ENCODE measurements at regions not wholly inside any gene's neighbourhood (a gene's known extent, or its start where the extent isn't known, plus 50 kb on each side); places are given as distances from the start of the nearest gene placed in this dataset.

- in situ Hi-C loops (cut with MboI; ENCODE audit: low sequenced_read_pairs): loop anchor here (25.0 kb wide), 1 partner anchor 986 kb away; no protein-coding TSS in a partner anchor
Measured at GRCh38 chr9:73023025-73023541, 70.2 kb upstream of the ALDH1A1 start.

DNA sequence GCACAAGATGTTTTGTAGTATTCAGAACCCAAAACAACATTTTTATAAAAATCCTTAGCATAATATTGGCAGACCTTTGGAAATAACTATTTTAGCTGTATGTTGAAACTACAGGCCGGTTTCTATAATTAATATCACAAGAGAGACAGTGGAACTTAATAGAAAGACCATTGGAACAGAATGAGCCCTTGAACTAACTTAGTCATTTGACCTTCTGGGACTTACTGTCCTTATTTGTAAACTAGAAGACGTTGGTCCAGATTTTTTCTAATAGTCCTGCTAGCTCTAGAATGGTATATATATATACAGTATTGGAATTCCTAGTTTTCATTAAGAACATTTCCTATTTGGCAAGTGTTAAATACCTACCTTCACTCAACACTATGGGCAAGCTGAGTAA, 69.5 kb upstream of the ALDH1A1 start:
- in situ Hi-C loops (cut with MboI; ENCODE audit: low sequenced_read_pairs): loop anchor here (25.0 kb wide), 1 partner anchor 985 kb away; no protein-coding TSS in a partner anchor

GRCh38 chr9:73020877-73021276, 68.0 kb upstream of the ALDH1A1 start:
- in situ Hi-C loops (cut with MboI; ENCODE audit: low sequenced_read_pairs): loop anchor here (25.0 kb wide), 1 partner anchor 984 kb away; no protein-coding TSS in a partner anchor

DNA sequence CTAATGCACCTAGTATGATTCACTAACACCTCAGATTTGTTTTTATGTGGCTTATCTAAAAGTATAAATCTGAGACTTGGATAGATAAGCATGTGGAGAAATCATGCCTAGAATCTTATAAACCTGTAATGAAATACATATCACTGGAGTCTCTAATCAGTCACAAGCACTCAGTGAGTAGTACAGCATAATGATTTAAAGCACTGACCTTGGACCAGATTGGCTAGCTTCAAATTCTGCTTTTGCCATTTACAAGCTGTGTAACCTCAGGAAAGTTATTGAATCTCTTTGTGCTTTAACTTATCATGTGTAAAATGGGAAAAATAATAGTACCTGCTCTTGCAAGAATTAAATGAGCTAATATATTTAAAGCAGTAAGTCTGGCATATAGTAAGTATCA, 61.2 kb upstream of the ALDH1A1 start:
- in situ Hi-C loops (cut with MboI; ENCODE audit: low sequenced_read_pairs): loop anchor here (25.0 kb wide), 1 partner anchor 977 kb away; no protein-coding TSS in a partner anchor

- in situ Hi-C loops (cut with MboI; ENCODE audit: low sequenced_read_pairs): loop anchor here (25.0 kb wide), 1 partner anchor 975 kb away; no protein-coding TSS in a partner anchor
Measured at GRCh38 chr9:73011956-73012355, 59.1 kb upstream of the ALDH1A1 start.

DNA sequence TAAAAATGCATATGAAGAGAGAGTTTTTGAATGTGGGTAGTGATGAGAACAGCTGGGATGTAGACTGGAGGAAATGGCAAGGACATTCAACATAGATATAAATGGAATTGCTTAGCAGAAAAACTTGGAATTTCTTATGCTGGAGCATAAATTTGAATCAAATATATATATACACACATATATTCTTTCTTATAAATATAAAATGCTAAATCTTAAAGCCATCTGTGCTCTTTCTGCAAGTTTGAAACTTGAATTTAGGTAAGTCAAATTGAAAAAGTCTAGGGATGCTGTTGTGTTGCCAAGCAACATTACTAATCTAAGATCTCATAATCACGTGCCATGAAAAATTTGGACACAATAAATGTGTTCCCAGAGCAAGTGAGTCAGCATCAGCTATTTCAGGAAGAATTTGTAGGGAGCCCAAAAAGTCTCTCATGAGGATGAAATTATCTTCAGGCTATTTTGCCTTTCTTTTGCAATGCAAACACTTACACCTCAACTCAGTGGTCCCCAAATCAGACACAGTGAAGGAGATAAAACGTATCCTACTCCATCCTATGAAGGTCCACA, 58.4 kb upstream of the ALDH1A1 start:
- in situ Hi-C loops (cut with MboI; ENCODE audit: low sequenced_read_pairs): loop anchor here (25.0 kb wide), 1 partner anchor 974 kb away; no protein-coding TSS in a partner anchor

DNA sequence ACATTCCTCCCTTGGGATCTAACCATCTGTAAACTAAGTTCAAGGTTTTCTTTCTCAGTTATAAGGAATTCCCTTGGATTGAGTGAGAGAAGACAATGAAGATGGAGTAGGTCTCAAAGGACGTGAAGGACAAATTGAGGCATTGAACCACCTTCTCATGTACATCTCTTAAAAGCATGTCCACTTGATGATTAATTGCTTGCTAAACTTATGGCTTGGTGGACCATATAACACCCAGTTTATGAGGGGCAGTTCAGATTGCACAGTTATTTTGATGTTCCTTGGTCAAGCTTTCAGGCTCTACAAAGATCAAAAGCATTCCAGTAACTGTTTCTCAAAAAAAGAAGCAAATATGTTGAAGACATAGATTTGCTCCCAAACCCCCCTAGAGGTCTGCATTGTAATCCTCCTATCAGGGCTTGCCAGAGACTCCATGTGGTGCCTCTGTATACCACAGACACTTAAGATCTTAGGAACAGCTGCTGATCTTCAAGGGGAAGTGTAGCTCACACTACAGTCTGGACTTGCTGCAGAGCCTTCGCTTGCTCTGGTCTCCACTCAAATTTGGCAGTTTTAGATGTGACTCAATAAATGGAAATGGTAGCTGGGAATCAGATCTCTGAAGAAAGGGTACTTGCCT, 56.9 kb upstream of the ALDH1A1 start:
- in situ Hi-C loops (cut with MboI; ENCODE audit: low sequenced_read_pairs): loop anchor here (25.0 kb wide), 1 partner anchor 972 kb away; no protein-coding TSS in a partner anchor

GRCh38 chr9:73007966-73008672, 55.3 kb upstream of the ALDH1A1 start:
- in situ Hi-C loops (cut with MboI; ENCODE audit: low sequenced_read_pairs): loop anchor here (25.0 kb wide), 1 partner anchor 971 kb away; no protein-coding TSS in a partner anchor

GRCh38 chr9:73006986-73007385, 54.1 kb upstream of the ALDH1A1 start:
- in situ Hi-C loops (cut with MboI; ENCODE audit: low sequenced_read_pairs): loop anchor here (25.0 kb wide), 1 partner anchor 970 kb away; no protein-coding TSS in a partner anchor

All from HL-60/S4 (cell line).